GM19452 (cell line): ENCODE measurements at regions not wholly inside any gene's neighbourhood (a gene's known extent, or its start where the extent isn't known, plus 50 kb on each side); places are given as distances from the start of the nearest gene placed in this dataset.
A peak's percentile ranks its signal among the peaks of the same experiment; 100 is the strongest.
"Not testable (repeated sequence)": the region's sequence is repeated elsewhere in the genome, so short reads cannot be mapped to it uniquely, and the experiment has no call there.

Experiments
- ATAC-seq: cut with Tn5 transposase; IDR thresholded peaks from one replicate; pipeline ENCODE4 v1.9.1; 2021; ENCODE audit not compliant: unreplicated experiment

- no peak for ATAC-seq
Measured at GRCh38 chr6:131336596-131336995, 201.3 kb downstream of the AKAP7 start.

DNA sequence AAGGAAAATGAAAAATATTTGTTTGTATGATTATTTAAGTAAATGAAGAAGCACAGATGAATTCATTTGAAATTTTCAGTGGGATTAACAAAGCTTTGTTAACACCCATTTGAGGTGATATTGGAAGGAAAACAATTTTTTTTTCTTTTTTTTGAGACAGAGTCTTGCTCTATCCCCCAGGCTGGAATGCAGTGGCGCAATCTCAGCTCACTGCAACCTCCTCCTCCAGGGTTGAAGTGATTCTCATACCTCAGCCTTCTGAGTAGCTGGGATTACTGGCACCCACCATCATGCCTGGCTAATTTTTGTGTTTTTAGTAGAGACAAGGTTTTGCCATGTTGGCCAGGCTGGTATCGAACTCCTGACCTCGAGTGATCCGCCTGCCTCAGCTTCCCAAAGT, 211.6 kb downstream of the AKAP7 start:
- ATAC-seq, result not testable (repeated sequence)

- ATAC-seq, result no peak
Measured at GRCh38 chr6:131348572-131348971, 213.3 kb downstream of the AKAP7 start.

- no peak for ATAC-seq
Measured at GRCh38 chr6:131349199-131349598, 213.9 kb downstream of the AKAP7 start.

GRCh38 chr6:131353106-131353505, 217.8 kb downstream of the AKAP7 start:
- no peak for ATAC-seq

DNA sequence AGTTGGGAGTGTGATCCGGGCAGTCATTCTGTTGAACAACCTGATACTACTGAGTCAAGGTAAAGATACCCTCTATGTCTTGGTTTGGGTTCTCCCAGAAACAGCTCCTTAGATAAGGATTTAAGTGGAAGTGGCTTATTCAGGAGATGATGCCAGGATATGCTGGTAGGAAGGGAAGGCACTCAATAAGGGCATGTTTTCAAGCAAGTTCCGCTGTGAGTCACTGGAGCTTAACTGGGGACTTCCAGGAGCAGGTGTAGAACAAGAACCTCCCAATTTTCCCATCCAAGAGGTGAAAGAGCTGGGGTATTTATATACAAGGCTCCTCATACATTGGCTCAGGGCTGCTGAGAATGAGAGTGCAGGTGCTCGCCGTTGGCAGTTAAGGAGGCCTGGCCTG, 218.6 kb downstream of the AKAP7 start:
- ATAC-seq, result no peak

DNA sequence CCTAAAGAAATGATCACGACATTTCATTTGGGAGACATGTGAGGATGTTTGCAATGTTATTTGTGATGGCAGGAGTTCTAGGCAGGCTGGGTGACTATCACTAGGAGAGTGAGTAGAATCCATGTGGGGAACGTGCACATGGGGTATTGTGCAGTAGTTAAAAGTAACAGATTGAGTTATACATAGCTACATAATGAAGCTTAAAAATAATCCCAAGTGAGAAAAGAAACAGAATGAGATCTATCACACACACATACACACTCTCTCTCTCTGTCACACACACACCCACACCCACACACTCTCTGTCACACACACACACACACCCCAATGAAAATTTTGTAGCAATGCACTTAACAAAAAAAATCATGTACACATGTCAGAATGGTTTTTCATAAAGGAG, 218.7 kb upstream of the ARG1 start:
- no peak for ATAC-seq

- no peak for ATAC-seq
Measured at GRCh38 chr6:131356161-131356560, 216.9 kb upstream of the ARG1 start.

- ATAC-seq, result no peak
Measured at GRCh38 chr6:131357501-131357900, 215.5 kb upstream of the ARG1 start.

GRCh38 chr6:131362070-131362469, 211.0 kb upstream of the ARG1 start:
- no peak for ATAC-seq

- ATAC-seq, result no peak
Measured at GRCh38 chr6:131362696-131363095, 210.3 kb upstream of the ARG1 start.

DNA sequence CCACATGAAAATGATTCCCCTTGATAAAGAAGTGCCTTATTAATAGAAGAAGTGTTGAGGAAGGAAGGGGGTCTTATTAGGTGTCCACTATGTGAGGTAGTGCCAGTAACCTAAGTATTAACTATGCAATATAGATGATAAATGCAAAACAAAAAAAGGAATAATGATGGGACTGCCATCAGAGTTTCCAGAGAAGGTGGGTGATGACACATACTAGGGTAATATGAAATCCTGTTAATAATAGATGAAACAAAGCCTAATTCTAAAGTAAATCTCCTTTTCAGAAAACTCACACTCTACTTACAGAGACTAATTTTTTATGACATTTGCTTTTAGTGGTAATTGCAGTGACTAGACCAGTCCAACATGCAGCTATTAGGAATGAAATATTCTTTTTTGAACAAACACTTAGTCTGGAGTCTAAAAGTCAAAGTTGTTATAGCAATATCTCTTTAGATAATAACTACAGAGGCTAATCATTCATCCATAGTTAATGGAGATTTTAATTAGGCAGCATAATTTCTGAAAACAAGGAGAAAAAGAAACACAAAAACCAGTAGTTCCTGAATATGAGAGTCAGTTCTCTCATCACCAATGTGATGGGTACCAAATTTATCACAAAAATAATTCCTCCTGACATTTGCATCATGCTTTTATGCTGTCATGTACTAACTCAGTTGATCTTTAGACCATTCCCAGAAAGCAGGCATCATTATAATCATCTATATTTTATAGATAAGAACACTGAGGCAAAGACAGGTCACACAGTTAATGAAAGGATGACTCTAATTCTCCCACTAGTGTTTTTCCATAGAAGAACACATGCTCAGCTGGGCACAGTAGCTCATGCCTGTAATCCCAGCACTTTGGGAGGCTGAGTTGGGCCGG, 208.8 kb upstream of the ARG1 start:
- ATAC-seq, result no peak

- ATAC-seq, result no peak
Measured at GRCh38 chr6:131366223-131366622, 206.8 kb upstream of the ARG1 start.

DNA sequence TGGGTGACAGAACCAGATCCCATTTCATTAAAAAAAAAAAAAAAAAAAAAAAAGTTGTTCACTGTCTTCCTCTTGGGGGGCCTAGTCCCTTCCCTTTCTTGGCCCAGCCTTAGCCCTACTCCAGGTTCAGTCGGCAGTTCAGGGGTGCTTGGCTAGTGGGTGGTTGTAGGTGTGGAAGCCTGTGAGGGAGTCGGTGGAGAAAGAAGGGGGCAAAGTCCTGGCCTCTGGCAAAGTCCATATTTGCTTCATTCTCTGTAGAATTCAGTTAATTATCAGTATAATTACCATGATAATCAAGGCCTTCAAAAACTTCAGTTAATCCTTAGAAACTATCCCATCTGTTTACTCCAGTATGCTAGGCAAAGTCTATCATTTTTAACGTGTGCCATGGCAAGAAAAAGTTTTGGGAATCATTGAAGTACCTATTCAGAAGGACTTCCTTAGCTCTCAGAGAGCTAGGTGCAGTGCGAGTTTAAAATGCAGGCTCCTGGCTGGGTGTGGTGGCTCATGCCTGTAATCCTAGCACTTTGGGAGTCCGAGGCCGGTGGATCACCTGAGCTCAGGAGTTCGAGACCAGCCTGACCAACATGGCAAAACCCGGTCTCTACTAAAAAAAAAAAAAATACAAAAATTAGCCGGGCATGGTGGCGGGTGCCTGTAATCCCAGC, 205.7 kb upstream of the ARG1 start:
- ATAC-seq, result no peak

- peak; percentile 67 for ATAC-seq
Measured at GRCh38 chr6:131368198-131368911, 204.7 kb upstream of the ARG1 start.

DNA sequence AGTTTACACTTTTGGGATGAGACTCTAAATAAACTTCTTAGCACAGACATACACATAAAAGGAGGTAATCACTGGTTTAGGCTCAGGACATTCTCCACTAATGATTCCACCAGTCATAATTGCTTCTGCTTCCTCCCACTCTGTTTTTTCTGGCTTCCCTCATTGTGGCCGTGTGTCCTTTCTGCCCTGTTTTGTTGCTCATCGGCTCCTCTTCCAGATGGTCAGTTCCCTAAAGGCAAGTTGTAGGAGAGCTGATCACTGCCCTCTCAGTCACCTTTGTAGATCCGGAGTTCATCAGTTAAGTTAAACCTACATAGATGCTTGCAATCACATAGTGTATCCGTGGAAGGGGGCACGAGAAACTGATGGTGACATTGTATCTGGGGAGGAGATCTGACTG, 200.5 kb upstream of the ARG1 start:
- no peak for ATAC-seq

DNA sequence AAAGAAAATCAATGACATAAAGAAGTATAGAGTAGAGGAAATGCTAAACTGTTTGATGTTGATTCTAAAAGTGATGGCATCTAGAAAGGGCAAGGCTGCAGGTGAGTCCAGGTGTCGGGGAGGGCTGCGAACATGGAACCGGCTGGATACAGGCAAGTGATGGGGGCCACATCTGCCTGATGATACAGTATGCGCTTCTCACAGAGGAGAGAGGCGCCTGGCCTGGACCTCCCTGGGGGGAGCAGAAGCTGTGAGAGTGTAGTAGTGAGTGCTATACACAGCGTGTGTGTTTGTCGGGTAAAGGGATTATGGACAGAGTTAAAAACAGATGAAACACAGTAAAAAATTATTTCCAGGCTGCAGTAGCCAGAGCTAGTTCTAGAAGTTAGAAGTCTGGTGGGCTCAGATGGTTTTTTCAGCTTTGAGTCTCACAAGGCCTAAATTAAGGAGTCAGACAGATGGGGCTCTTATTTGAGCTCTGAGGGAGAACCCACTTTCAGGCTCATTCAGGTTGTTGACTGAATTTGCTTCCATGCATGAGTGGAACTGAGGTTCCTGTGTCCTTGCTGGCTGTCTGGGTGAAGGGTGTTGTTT, 195.8 kb upstream of the ARG1 start:
- no peak for ATAC-seq

GRCh38 chr6:131378874-131379273, 194.2 kb upstream of the ARG1 start:
- ATAC-seq, result no peak

DNA sequence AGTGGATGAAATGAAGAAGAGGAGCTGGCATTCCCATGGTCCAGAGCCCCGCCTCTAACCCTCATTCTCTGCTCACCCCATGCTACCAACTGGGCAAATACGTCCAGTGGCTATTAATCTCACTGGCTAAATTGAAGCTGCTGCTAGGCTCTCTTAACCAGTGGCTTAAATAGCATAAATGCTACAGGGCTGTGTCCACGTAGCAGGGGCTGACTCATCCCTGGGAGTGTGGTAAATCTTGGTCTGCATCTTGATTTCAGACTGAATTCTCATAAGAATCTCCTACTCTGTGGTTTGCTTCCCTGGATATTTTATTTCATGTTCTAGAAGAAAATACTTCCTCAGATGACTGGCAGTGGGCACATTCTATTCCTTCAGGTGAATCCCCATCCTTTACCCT, 193.1 kb upstream of the ARG1 start:
- no peak for ATAC-seq

- no peak for ATAC-seq
Measured at GRCh38 chr6:131381052-131381708, 191.8 kb upstream of the ARG1 start.

- ATAC-seq, result no peak
Measured at GRCh38 chr6:131381709-131382093, 191.3 kb upstream of the ARG1 start.
